ENCODE measurements at regions not wholly inside any gene's neighbourhood (a gene's known extent, or its start where the extent isn't known, plus 50 kb on each side); places are given as distances from the start of the nearest gene placed in this dataset.

DNA sequence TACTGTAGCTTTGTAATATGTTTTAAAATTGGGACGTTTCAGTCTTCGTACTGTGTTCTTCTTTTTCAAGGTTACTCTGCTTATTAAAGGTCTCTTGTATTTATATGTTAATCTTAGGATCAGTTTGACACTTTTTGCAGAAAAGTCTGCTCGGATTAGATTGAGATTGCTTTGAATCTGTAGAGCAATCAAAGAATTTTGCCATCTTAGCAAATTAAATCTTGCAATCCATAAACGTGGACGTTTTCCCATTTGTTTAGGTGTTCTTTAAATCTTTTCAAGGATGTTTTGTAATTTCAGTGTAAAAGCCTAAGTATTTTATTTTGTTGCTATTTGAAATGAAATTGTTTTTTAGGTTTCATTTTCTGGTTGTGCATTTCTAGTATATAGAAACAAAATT is 78.0 kb upstream of the GTSF1L start:
- TF ChIP-seq TEAD4 (IDR thresholded peaks at IDR 0.05) (no peak), TAF1 (IDR thresholded peaks at IDR 0.05; ENCODE audit: low read depth) (no peak), TCF12 (IDR thresholded peaks at IDR 0.05; ENCODE audit: low read depth) (no peak), CREB1 (IDR thresholded peaks at IDR 0.05; ENCODE audit: low read depth) (no peak), CEBPB (IDR thresholded peaks at IDR 0.05) (no peak), EP300 (IDR thresholded peaks at IDR 0.05; ENCODE audit: borderline replicate concordance) (no peak), YY1 (IDR thresholded peaks at IDR 0.05; ENCODE audit: low read depth) (no peak), ZBTB7A (IDR thresholded peaks at IDR 0.05; ENCODE audit: low read depth) (no peak), EGR1 (IDR thresholded peaks at IDR 0.05) (no peak), FOXM1 (IDR thresholded peaks at IDR 0.05; ENCODE audit: borderline replicate concordance, low read depth) (no peak), NFIC (IDR thresholded peaks at IDR 0.05) (no peak), RAD21 (IDR thresholded peaks at IDR 0.05; ENCODE audit: low read depth) (no peak)
- TF ChIP-seq, protein P1, sequence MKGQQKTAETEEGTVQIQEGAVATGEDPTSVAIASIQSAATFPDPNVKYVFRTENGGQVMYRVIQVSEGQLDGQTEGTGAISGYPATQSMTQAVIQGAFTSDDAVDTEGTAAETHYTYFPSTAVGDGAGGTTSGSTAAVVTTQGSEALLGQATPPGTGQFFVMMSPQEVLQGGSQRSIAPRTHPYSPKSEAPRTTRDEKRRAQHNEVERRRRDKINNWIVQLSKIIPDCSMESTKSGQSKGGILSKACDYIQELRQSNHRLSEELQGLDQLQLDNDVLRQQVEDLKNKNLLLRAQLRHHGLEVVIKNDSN (IDR thresholded peaks at IDR 0.05) = no peak
- TF ChIP-seq, protein P2, sequence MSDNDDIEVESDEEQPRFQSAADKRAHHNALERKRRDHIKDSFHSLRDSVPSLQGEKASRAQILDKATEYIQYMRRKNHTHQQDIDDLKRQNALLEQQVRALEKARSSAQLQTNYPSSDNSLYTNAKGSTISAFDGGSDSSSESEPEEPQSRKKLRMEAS (IDR thresholded peaks at IDR 0.05) = no peak
- TF ChIP-seq, protein P3, sequence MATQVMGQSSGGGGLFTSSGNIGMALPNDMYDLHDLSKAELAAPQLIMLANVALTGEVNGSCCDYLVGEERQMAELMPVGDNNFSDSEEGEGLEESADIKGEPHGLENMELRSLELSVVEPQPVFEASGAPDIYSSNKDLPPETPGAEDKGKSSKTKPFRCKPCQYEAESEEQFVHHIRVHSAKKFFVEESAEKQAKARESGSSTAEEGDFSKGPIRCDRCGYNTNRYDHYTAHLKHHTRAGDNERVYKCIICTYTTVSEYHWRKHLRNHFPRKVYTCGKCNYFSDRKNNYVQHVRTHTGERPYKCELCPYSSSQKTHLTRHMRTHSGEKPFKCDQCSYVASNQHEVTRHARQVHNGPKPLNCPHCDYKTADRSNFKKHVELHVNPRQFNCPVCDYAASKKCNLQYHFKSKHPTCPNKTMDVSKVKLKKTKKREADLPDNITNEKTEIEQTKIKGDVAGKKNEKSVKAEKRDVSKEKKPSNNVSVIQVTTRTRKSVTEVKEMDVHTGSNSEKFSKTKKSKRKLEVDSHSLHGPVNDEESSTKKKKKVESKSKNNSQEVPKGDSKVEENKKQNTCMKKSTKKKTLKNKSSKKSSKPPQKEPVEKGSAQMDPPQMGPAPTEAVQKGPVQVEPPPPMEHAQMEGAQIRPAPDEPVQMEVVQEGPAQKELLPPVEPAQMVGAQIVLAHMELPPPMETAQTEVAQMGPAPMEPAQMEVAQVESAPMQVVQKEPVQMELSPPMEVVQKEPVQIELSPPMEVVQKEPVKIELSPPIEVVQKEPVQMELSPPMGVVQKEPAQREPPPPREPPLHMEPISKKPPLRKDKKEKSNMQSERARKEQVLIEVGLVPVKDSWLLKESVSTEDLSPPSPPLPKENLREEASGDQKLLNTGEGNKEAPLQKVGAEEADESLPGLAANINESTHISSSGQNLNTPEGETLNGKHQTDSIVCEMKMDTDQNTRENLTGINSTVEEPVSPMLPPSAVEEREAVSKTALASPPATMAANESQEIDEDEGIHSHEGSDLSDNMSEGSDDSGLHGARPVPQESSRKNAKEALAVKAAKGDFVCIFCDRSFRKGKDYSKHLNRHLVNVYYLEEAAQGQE (IDR thresholded peaks at IDR 0.05; ENCODE audit: low read depth) = no peak

DNA sequence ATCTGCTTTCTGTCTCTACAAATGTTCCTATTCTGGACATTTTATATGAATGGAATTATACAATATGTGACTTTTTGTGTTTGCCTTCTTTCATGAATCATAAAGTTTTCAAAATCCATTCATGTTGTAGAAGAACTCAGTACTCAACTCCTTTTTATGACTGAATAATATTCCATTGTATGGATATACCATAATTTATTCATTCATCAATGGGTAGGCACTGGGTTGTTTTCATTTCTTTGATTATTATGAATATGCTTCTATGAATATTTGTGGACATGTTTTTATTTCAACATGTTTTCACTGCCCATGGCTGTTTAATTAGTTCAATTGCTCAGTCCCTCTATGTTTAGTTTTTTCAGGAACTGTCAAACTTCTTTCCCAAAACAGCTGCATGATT is 76.5 kb upstream of the GTSF1L start:
- TF ChIP-seq CEBPB (IDR thresholded peaks at IDR 0.05) = no peak
- TF ChIP-seq, protein P1 (IDR thresholded peaks at IDR 0.05) = no peak
- TF ChIP-seq ZBTB7A (IDR thresholded peaks at IDR 0.05; ENCODE audit: low read depth) = no peak
- no peak for TF ChIP-seq TAF1 (IDR thresholded peaks at IDR 0.05; ENCODE audit: low read depth)
- TF ChIP-seq FOXM1 (IDR thresholded peaks at IDR 0.05; ENCODE audit: borderline replicate concordance, low read depth) = no peak
- TF ChIP-seq EGR1 (IDR thresholded peaks at IDR 0.05) = no peak
- TF ChIP-seq, protein P2 (IDR thresholded peaks at IDR 0.05) = no peak
- no peak for TF ChIP-seq RAD21 (IDR thresholded peaks at IDR 0.05; ENCODE audit: low read depth)
- no peak for TF ChIP-seq TEAD4 (IDR thresholded peaks at IDR 0.05)
- no peak for TF ChIP-seq NFIC (IDR thresholded peaks at IDR 0.05)
- TF ChIP-seq TCF12 (IDR thresholded peaks at IDR 0.05; ENCODE audit: low read depth) = no peak
- TF ChIP-seq, protein P3 (IDR thresholded peaks at IDR 0.05; ENCODE audit: low read depth) = no peak

DNA sequence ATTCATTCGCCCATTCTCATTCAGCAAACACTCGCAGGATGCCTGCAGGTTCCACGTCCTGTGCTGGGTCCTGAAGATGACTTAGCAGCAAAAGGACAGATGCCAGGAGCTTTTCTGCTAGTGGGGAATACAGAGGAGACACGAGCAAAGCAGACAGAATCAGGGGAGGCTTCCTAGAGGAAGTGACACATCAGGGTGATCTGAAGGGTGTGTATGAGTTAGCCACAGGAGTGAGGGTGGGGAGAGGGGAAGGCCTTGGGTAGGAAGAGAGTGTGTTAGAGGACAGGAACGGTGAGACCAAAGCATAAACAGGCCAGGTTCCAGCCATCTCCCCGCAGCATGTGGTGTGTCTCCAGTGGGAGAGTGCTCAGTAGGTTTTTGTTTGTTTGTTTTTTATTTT is 73.4 kb upstream of the GTSF1L start:
- TF ChIP-seq CREB1 (IDR thresholded peaks at IDR 0.05; ENCODE audit: low read depth) (no peak), FOXM1 (IDR thresholded peaks at IDR 0.05; ENCODE audit: borderline replicate concordance, low read depth) (no peak)

DNA sequence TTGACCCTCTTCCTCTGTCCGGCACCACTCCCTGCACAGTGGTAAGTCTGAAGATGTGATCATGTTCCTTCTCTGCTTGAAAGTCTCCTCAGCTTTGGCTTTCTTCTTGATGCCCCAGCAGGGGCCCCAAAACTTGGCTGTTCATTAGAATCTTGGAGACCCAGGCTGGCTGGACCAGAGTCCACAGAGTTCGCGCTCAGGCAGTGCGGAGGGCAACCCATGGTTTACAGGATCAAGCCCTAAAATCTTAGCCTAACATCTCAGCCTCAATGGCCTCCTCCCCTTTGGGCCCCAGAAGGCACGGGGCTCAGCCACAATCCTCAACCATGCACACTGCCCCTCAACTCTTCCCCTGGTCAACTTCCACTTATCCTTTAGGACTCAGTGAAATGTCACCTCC is 72.9 kb upstream of the GTSF1L start:
- TF ChIP-seq, protein P3 (IDR thresholded peaks at IDR 0.05; ENCODE audit: low read depth) = no peak
- no peak for TF ChIP-seq YY1 (IDR thresholded peaks at IDR 0.05; ENCODE audit: low read depth)

DNA sequence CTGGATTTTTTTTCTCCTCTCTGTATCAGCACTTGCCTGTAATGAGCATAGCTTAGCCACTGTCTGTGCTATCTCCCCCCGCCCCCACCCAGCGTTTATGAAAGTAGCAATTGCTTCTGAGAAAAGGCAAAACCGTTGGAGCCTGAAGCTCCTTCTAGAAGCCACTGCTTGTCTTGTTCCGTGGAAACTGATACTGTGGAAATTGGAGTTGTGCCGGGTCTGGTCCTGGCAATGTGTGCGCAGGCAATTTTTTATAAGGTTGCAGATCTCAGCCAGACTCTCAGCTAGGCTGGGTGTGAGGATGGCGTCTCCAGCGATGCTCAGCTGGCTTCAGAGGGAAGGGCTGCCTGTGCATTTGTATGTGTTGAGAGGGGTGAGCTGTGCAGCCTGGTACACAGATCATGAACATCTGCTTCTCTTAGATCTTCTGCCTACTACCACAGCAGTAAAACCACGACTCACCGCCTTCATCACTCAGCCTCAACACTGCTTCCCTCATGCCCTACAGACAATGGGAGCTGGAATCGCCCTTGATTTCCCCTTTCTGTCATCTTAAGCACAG is 72.4 kb upstream of the GTSF1L start:
- TF ChIP-seq, protein P1 (IDR thresholded peaks at IDR 0.05) = no peak
- no peak for TF ChIP-seq CREB1 (IDR thresholded peaks at IDR 0.05; ENCODE audit: low read depth)
- TF ChIP-seq RAD21 (IDR thresholded peaks at IDR 0.05; ENCODE audit: low read depth) = no peak
- TF ChIP-seq EGR1 (IDR thresholded peaks at IDR 0.05) = no peak
- TF ChIP-seq, protein P3 (IDR thresholded peaks at IDR 0.05; ENCODE audit: low read depth) = no peak
- TF ChIP-seq CEBPB (IDR thresholded peaks at IDR 0.05) = no peak
- no peak for TF ChIP-seq YY1 (IDR thresholded peaks at IDR 0.05; ENCODE audit: low read depth)
- TF ChIP-seq TEAD4 (IDR thresholded peaks at IDR 0.05) = no peak
- TF ChIP-seq, protein P2 (IDR thresholded peaks at IDR 0.05) = no peak
